OCI-LY7 (cell line): ENCODE measurements at regions not wholly inside any gene's neighbourhood (a gene's known extent, or its start where the extent isn't known, plus 50 kb on each side); places are given as distances from the start of the nearest gene placed in this dataset.
A peak's percentile ranks its signal among the peaks of the same experiment; 100 is the strongest.

Source experiments
- BruUV-seq: library from RNA; stranded (reverse); fragments of 400-500 nt; replicated peaks from 2 replicates; lab custom pipeline; 2021; lab: Mats Ljungman, UMichigan
- CTCF ChIA-PET: fragments of 300-600 bp; sonication (Branson Sonifier 250); formaldehyde crosslinking; loops from one replicate; lab custom pipeline; 2022; ENCODE audit warnings: antibody characterized with exemption; ENCODE audit not compliant: unreplicated experiment; lab: Charles Lee
- POLR2A ChIA-PET: fragments of 300-600 bp; sonication (Branson Sonifier 250); formaldehyde crosslinking; loops from one replicate; lab custom pipeline; 2022; ENCODE audit warnings: antibody characterized with exemption; lab: Charles Lee
- DNase-seq: peaks from one replicate; pipeline ENCODE4 v3.0.0-alpha.2; 2015; ENCODE audit warnings: low spot score
- H2AFZ ChIP-seq: fragments of 200-600 bp; sonication (generic), shearing (Covaris generic); 2 replicates; pipeline ENCODE4 v1.6.1; 2014; ENCODE audit warnings: mild to moderate bottlenecking, antibody characterized with exemption, low read length, moderate library complexity
- H3K27ac ChIP-seq: fragments of 200-600 bp; sonication (generic); 2 replicates; pipeline ENCODE4 v1.5.1; 2014; ENCODE audit warnings: mixed run types, low read depth, mild to moderate bottlenecking, moderate library complexity, low read length, inconsistent platforms; ENCODE audit not compliant: poor library complexity, severe bottlenecking
- H3K36me3 ChIP-seq: fragments of 200-600 bp; sonication (generic); 2 replicates; pipeline ENCODE4 v1.6.1; 2014; ENCODE audit warnings: mild to moderate bottlenecking, antibody characterized with exemption, low read length, moderate library complexity, mixed read lengths; ENCODE audit not compliant: insufficient read depth
- H3K4me1 ChIP-seq: fragments of 200-600 bp; sonication (generic); 2 replicates; pipeline ENCODE4 v1.5.1; 2014; ENCODE audit warnings: mild to moderate bottlenecking, low read length; ENCODE audit not compliant: insufficient read depth, poor library complexity, severe bottlenecking
- H3K4me2 ChIP-seq: fragments of 200-600 bp; sonication (generic); 2 replicates; pipeline ENCODE4 v1.6.1; 2014; ENCODE audit warnings: mild to moderate bottlenecking, low read length
- H3K4me3 ChIP-seq: fragments of 200-600 bp; sonication (generic); 2 replicates; pipeline ENCODE4 v1.5.1; 2014; ENCODE audit warnings: mild to moderate bottlenecking, low read depth, low read length; ENCODE audit not compliant: poor library complexity, severe bottlenecking
- H3K79me2 ChIP-seq: fragments of 200-600 bp; sonication (generic); 2 replicates; pipeline ENCODE4 v1.6.1; 2016; ENCODE audit warnings: low read depth, mild to moderate bottlenecking, low read length, moderate library complexity, mixed read lengths; ENCODE audit not compliant: insufficient read depth
- H3K9me2 ChIP-seq: fragments of 200-600 bp; sonication (generic); 2 replicates; pipeline ENCODE4 v1.6.1; 2016; ENCODE audit warnings: mild to moderate bottlenecking, low read length, mixed read lengths; ENCODE audit not compliant: insufficient read depth
- H3K9me3 ChIP-seq: fragments of 200-600 bp; sonication (generic); 2 replicates; pipeline ENCODE4 v1.6.1; 2014; ENCODE audit warnings: mild to moderate bottlenecking, mixed run types, low read length, mixed read lengths
- H4K20me1 ChIP-seq: fragments of 200-600 bp; sonication (generic); 2 replicates; pipeline ENCODE4 v1.6.1; 2014; ENCODE audit warnings: mild to moderate bottlenecking, antibody characterized with exemption, low read length, moderate library complexity, mixed read lengths; ENCODE audit not compliant: insufficient read depth
- EZH2phosphoT487 ChIP-seq: fragments of 200-600 bp; sonication (generic); IDR thresholded peaks from 2 replicates; pipeline ENCODE4 v1.6.1; 2018; ENCODE audit warnings: low read depth, borderline replicate concordance, mild to moderate bottlenecking, mixed run types, antibody characterized with exemption, low read length, moderate library complexity, mixed read lengths
- intact Hi-C: fragments of 100-400 bp; cut with micrococcal nuclease; formaldehyde crosslinking; loops from one replicate; pipeline ENCODE4 v1.10.0; 2022; ENCODE audit not compliant: unreplicated experiment
- TF ChIP-seq, protein P1 (sequence below): fragments of 200-600 bp; sonication (generic); conservative IDR thresholded peaks from 2 replicates; pipeline ENCODE4 v1.5.1; 2014; ENCODE audit warnings: mild to moderate bottlenecking, antibody characterized with exemption, low read length, moderate library complexity, mixed read lengths

DNA sequence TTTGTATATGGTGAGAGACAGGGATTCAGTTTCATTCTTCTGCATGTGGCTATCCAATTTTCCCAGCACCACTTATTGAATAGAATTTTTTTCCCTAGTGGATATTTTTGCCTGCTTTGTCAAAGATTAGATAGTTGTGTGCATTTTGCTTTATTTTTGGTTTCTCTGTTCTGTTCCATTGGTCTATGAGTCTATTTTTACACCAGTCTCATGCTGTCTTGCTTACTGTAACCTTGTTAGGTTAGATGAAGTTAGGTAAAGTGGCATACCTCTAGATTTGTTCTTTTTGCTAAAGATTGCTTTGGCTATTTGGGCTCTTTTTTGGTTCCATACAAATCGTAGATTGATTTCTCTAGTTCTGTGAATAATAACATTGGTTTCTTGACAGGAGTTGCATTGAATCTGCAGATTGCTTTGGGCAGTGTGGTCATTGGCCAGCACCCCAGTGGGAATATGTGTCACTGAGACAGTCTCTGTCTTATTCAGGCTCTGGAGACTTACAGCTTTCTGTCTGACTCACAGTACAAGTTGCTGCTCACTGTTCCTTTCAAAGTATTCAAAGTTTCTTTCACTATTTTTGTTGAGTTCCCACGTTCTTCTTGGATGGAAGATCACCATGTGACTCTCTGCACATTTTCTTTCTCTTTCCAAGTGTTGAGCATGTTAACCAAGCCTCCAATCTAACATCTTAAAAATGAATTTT is 709.1 kb downstream of the CDH11 start:
- Histone ChIP-seq H3K9me3 (peaks cover 10% of the 10 kb centered on the region), H2AFZ (no peak overlapping the region; the same call in 1 of the 2 replicates), H3K27ac (no peak overlapping the region), H3K36me3 (peaks cover 2% of the 10 kb centered on the region; the same call in 1 of the 2 replicates), H3K9me2 (no peaks in the 10 kb centered on the region), H4K20me1 (no peaks in the 10 kb centered on the region), H3K79me2 (no peaks in the 10 kb centered on the region), H3K4me2 (no peak overlapping the region), H3K4me1 (peaks cover 14% of the 10 kb centered on the region), H3K4me3 (no peak overlapping the region)
- intact Hi-C loops = no loop called here
- no peak for DNase-seq
- CTCF ChIA-PET = no interaction called here
- BruUV-seq = no TSS peak
- POLR2A ChIA-PET = no interaction called here
- TF ChIP-seq, protein P1, sequence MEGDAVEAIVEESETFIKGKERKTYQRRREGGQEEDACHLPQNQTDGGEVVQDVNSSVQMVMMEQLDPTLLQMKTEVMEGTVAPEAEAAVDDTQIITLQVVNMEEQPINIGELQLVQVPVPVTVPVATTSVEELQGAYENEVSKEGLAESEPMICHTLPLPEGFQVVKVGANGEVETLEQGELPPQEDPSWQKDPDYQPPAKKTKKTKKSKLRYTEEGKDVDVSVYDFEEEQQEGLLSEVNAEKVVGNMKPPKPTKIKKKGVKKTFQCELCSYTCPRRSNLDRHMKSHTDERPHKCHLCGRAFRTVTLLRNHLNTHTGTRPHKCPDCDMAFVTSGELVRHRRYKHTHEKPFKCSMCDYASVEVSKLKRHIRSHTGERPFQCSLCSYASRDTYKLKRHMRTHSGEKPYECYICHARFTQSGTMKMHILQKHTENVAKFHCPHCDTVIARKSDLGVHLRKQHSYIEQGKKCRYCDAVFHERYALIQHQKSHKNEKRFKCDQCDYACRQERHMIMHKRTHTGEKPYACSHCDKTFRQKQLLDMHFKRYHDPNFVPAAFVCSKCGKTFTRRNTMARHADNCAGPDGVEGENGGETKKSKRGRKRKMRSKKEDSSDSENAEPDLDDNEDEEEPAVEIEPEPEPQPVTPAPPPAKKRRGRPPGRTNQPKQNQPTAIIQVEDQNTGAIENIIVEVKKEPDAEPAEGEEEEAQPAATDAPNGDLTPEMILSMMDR = no peak
- TF ChIP-seq EZH2phosphoT487 = no peak

DNA sequence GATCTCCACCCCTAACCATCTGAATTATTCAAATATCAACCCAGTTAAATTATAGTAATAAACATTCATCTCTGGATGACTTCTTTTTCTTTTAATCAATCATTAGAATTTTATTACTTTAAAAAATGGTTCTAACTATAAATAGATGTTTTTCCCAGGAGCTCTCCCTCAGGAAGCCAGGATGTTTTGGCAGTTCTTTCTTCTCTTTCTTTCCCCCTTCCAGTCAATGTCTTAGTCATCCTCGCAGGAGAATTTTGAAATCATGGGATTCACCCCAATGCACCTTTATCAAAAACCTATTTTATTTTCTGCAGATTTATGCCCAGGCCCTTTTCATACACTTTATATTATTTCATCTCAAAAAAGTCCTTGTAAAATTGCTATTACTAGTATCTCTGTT is 711.6 kb downstream of the CDH11 start:
- no peaks in the 10 kb centered on the region; the same call in 1 of the 2 replicates for H3K9me3 ChIP-seq
- H3K79me2 ChIP-seq = no peaks in the 10 kb centered on the region
- CTCF ChIA-PET = no interaction called here
- peaks cover 5% of the 10 kb centered on the region for H3K4me1 ChIP-seq
- DNase-seq = no peak
- no peak overlapping the region for H3K4me3 ChIP-seq
- H3K36me3 ChIP-seq = no peaks in the 10 kb centered on the region; the same call in 1 of the 2 replicates
- H3K9me2 ChIP-seq = no peaks in the 10 kb centered on the region
- H3K4me2 ChIP-seq = no peak overlapping the region
- intact Hi-C loops = no loop called here
- no TSS peak for BruUV-seq
- H4K20me1 ChIP-seq = no peaks in the 10 kb centered on the region
- POLR2A ChIA-PET = interaction anchor here (0.6 to 1.5 kb wide), 4 partner anchors 15 to 320 kb away, joined by 3 to 4 read pairs (median 3); no protein-coding TSS in a partner anchor
- H2AFZ ChIP-seq = no peak overlapping the region
- no peak for TF ChIP-seq EZH2phosphoT487
- TF ChIP-seq, protein P1 = no peak
- no peak overlapping the region for H3K27ac ChIP-seq

GRCh38 chr16:64409783-64410210 is 712.1 kb downstream of the CDH11 start:
- H3K4me2 ChIP-seq = no peak overlapping the region
- no peak overlapping the region for H3K27ac ChIP-seq

More at GRCh38 chr16:64409783-64410210, 712.1 kb downstream of the CDH11 start:
- ChIA-PET POLR2A (interaction anchor here (0.6 to 1.5 kb wide), 5 partner anchors 16 to 982 kb away, joined by 3 to 4 read pairs (median 3); no protein-coding TSS in a partner anchor), CTCF (no interaction called here)
- TF ChIP-seq, protein P1 = no peak
- TF ChIP-seq EZH2phosphoT487 = no peak
- Histone ChIP-seq H3K4me1 (peaks cover 5% of the 10 kb centered on the region), H3K36me3 (no peaks in the 10 kb centered on the region), H4K20me1 (no peaks in the 10 kb centered on the region), H3K79me2 (no peaks in the 10 kb centered on the region), H3K9me2 (no peaks in the 10 kb centered on the region), H3K4me3 (no peak overlapping the region), H2AFZ (peak overlapping the region; percentile 45; the same call in 1 of the 2 replicates), H3K9me3 (no peaks in the 10 kb centered on the region; the same call in 1 of the 2 replicates)
- intact Hi-C loops = no loop called here
- no TSS peak for BruUV-seq
- no peak for DNase-seq
